SK-N-SH treated with all-trans-retinoic acid at 6 μM for 48 hours (cell line): ENCODE measurements at regions not wholly inside any gene's neighbourhood (a gene's known extent, or its start where the extent isn't known, plus 50 kb on each side); places are given as distances from the start of the nearest gene placed in this dataset.

Experiments used
- ATAC-seq: fragments of 200-7000 bp; cut with Tn5 transposase; 3 replicates; pipeline ENCODE4 v1.9.1; 2020; ENCODE audit warnings: mild to moderate bottlenecking, moderate library complexity
- ARNTL ChIP-seq: fragments of 450-650 bp; formaldehyde crosslinking; IDR thresholded peaks from 2 replicates; pipeline ENCODE4 v1.5.0; 2020; ENCODE audit warnings: low read depth, mild to moderate bottlenecking, moderate library complexity, borderline replicate concordance
- BACH2 ChIP-seq: fragments of 250-450 bp; sonication (Bioruptor Pico); IDR thresholded peaks from 2 replicates; pipeline ENCODE4 v1.9.0; 2021; ENCODE audit warnings: mild to moderate bottlenecking, borderline replicate concordance
- CSDC2 ChIP-seq: fragments of 250-450 bp; sonication (Bioruptor Pico); IDR thresholded peaks from 2 replicates; pipeline ENCODE4 v1.5.0; 2020; ENCODE audit warnings: mild to moderate bottlenecking, moderate library complexity
- ESRRG ChIP-seq: fragments of 250-450 bp; sonication (Bioruptor Pico); IDR thresholded peaks from 2 replicates; pipeline ENCODE4 v1.6.1; 2021; ENCODE audit warnings: mild to moderate bottlenecking
- GLIS3 ChIP-seq: fragments of 250-450 bp; sonication (Bioruptor Pico); IDR thresholded peaks from 2 replicates; pipeline ENCODE4 v1.5.0; 2020; ENCODE audit warnings: mild to moderate bottlenecking, moderate library complexity
- ISL1 ChIP-seq: fragments of 250-450 bp; sonication (Bioruptor Pico); IDR thresholded peaks from 2 replicates; pipeline ENCODE4 v2.1.2; 2022; ENCODE audit warnings: mild to moderate bottlenecking, moderate library complexity
- OSR1 ChIP-seq: fragments of 250-450 bp; sonication (Bioruptor Pico); IDR thresholded peaks from 2 replicates; pipeline ENCODE4 v1.8.0; 2022; ENCODE audit warnings: moderate library complexity, mild to moderate bottlenecking, inconsistent platforms
- PPARA ChIP-seq: fragments of 250-450 bp; sonication (Bioruptor Pico); IDR thresholded peaks from 2 replicates; pipeline ENCODE4 v1.5.0; 2020; ENCODE audit warnings: mild to moderate bottlenecking, borderline replicate concordance
- RARB ChIP-seq: fragments of 250-450 bp; sonication (Bioruptor Pico); IDR thresholded peaks from 2 replicates; pipeline ENCODE4 v1.8.0; 2021; ENCODE audit warnings: mild to moderate bottlenecking, moderate library complexity
- SNAI2 ChIP-seq: fragments of 250-450 bp; sonication (Bioruptor Pico); IDR thresholded peaks from 2 replicates; pipeline ENCODE4 v1.5.0; 2020; ENCODE audit warnings: mild to moderate bottlenecking, moderate library complexity
- TCF4 ChIP-seq: fragments of 250-450 bp; sonication (Bioruptor Pico); IDR thresholded peaks from 2 replicates; pipeline ENCODE4 v1.8.0; 2021; ENCODE audit warnings: mild to moderate bottlenecking, moderate library complexity, borderline replicate concordance
- TOX ChIP-seq: fragments of 250-450 bp; sonication (Bioruptor Pico); IDR thresholded peaks from 2 replicates; pipeline ENCODE4 v1.8.0; 2021; ENCODE audit warnings: mild to moderate bottlenecking, moderate library complexity, borderline replicate concordance
- ZFP3 ChIP-seq: fragments of 250-450 bp; sonication (Bioruptor Pico); IDR thresholded peaks from 2 replicates; pipeline ENCODE4 v1.5.0; 2020; ENCODE audit warnings: mild to moderate bottlenecking, moderate library complexity
- ZNF565 ChIP-seq: fragments of 450-650 bp; formaldehyde crosslinking; conservative IDR thresholded peaks from 2 replicates; pipeline ENCODE4 v1.5.0; 2020; ENCODE audit warnings: low read depth, mild to moderate bottlenecking, moderate library complexity
- ZNF70 ChIP-seq: fragments of 450-650 bp; formaldehyde crosslinking; IDR thresholded peaks from 2 replicates; pipeline ENCODE4 v1.5.0; 2020; ENCODE audit warnings: mild to moderate bottlenecking, moderate library complexity
- ZNF8 ChIP-seq: fragments of 450-650 bp; formaldehyde crosslinking; IDR thresholded peaks from 2 replicates; pipeline ENCODE4 v1.5.0; 2020; ENCODE audit warnings: mild to moderate bottlenecking, moderate library complexity
- TF ChIP-seq, protein P1 (sequence below): fragments of 250-450 bp; sonication (Bioruptor Pico); IDR thresholded peaks from 2 replicates; pipeline ENCODE4 v1.8.0; 2020; ENCODE audit warnings: mild to moderate bottlenecking, moderate library complexity, borderline replicate concordance
- TF ChIP-seq, protein P2 (sequence below): fragments of 250-450 bp; sonication (Bioruptor Pico); IDR thresholded peaks from 2 replicates; pipeline ENCODE4 v1.5.1; 2021; ENCODE audit warnings: mild to moderate bottlenecking, moderate library complexity
- TF ChIP-seq, protein P3 (sequence below): fragments of 250-450 bp; sonication (Bioruptor Pico); IDR thresholded peaks from 2 replicates; pipeline ENCODE4 v1.5.1; 2020; ENCODE audit warnings: low read depth, mild to moderate bottlenecking, moderate library complexity

DNA sequence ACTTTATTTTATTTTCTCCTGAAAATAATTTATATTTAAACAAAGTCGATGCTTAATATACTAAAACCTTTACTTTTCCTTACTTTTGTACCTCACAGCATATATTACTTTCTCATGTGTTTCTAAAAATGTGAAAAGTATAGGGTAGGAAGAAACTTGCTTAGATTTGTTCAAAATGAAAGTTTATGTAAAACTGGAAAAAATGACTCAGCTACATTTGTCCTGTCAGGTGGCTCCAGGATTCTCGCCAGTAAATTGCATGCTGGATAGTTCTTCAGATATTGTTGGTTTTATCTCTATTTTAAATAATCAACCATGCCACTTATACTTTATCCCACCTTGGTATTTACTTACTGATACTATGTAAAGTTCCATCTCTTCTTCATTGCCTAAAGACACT, 159.2 kb upstream of the NDST4 start:
- ATAC-seq = no peak
- TF ChIP-seq TCF4 (no peak), ISL1 (CRISPR knock-in tag) (no peak), PPARA (CRISPR knock-in tag) (no peak), ZNF8 (CRISPR knock-in tag) (no peak), TOX (CRISPR knock-in tag) (no peak), ESRRG (no peak), ZNF70 (CRISPR knock-in tag) (no peak)
- TF ChIP-seq, protein P1, sequence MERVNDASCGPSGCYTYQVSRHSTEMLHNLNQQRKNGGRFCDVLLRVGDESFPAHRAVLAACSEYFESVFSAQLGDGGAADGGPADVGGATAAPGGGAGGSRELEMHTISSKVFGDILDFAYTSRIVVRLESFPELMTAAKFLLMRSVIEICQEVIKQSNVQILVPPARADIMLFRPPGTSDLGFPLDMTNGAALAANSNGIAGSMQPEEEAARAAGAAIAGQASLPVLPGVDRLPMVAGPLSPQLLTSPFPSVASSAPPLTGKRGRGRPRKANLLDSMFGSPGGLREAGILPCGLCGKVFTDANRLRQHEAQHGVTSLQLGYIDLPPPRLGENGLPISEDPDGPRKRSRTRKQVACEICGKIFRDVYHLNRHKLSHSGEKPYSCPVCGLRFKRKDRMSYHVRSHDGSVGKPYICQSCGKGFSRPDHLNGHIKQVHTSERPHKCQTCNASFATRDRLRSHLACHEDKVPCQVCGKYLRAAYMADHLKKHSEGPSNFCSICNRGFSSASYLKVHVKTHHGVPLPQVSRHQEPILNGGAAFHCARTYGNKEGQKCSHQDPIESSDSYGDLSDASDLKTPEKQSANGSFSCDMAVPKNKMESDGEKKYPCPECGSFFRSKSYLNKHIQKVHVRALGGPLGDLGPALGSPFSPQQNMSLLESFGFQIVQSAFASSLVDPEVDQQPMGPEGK (CRISPR knock-in tag) = no peak

DNA sequence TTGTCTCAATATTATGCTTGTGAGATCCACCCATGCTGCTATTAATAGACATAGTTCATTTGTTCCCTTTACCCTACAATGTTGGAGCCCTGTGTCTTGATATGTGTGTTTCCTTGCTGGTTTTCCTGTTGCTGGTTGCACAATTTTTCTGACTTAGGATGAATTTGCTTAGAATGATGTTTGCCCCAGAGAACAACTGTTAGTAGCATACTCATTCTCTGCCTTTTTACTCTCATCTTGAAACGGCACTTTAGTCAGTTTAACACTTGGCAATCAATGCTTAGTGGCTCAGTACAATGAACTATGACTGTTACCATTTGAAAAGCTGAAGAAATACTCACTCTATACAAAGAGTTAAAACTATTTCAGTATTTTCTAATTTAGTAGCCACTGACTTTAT, 158.8 kb upstream of the NDST4 start:
- TF ChIP-seq ZNF565 (CRISPR knock-in tag) (no peak), ZNF8 (CRISPR knock-in tag) (no peak), GLIS3 (CRISPR knock-in tag) (no peak), RARB (CRISPR knock-in tag) (no peak), ZNF70 (CRISPR knock-in tag) (no peak), PPARA (CRISPR knock-in tag) (no peak), ARNTL (CRISPR knock-in tag) (no peak), TOX (CRISPR knock-in tag) (no peak), CSDC2 (CRISPR knock-in tag) (no peak)
- TF ChIP-seq, protein P2, sequence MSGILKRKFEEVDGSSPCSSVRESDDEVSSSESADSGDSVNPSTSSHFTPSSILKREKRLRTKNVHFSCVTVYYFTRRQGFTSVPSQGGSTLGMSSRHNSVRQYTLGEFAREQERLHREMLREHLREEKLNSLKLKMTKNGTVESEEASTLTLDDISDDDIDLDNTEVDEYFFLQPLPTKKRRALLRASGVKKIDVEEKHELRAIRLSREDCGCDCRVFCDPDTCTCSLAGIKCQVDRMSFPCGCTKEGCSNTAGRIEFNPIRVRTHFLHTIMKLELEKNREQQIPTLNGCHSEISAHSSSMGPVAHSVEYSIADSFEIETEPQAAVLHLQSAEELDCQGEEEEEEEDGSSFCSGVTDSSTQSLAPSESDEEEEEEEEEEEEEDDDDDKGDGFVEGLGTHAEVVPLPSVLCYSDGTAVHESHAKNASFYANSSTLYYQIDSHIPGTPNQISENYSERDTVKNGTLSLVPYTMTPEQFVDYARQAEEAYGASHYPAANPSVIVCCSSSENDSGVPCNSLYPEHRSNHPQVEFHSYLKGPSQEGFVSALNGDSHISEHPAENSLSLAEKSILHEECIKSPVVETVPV = no peak
- TF ChIP-seq, protein P1 (CRISPR knock-in tag) = no peak
- TF ChIP-seq, protein P3, sequence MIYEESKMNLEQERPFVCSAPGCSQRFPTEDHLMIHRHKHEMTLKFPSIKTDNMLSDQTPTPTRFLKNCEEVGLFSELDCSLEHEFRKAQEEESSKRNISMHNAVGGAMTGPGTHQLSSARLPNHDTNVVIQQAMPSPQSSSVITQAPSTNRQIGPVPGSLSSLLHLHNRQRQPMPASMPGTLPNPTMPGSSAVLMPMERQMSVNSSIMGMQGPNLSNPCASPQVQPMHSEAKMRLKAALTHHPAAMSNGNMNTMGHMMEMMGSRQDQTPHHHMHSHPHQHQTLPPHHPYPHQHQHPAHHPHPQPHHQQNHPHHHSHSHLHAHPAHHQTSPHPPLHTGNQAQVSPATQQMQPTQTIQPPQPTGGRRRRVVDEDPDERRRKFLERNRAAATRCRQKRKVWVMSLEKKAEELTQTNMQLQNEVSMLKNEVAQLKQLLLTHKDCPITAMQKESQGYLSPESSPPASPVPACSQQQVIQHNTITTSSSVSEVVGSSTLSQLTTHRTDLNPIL = no peak
- ATAC-seq = no peak

DNA sequence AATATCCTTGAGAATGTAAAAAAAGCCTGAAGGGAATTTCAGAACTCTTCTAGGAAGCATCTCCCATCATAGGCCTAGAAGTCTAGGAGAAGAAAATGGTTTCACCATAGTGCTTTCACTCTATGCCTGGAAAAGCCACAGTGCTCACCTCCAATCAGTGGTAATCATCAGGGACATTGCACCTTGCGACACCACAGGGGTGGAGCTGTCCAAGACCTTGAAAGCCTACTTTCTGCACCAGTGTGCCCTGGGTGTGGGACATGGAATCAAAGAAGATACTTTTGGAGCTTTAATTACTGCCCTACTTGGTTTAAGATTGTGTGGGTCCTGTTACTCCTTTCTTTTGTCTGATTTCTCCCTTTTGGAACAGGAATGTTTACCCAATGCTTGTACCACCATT, 146.8 kb upstream of the NDST4 start:
- TF ChIP-seq ARNTL (CRISPR knock-in tag) (no peak), ZNF565 (CRISPR knock-in tag) (no peak), TOX (CRISPR knock-in tag) (no peak), OSR1 (CRISPR knock-in tag) (no peak), ISL1 (CRISPR knock-in tag) (no peak), TCF4 (no peak)
- TF ChIP-seq, all 23 proteins: peak for 0
- ATAC-seq = no peak

DNA sequence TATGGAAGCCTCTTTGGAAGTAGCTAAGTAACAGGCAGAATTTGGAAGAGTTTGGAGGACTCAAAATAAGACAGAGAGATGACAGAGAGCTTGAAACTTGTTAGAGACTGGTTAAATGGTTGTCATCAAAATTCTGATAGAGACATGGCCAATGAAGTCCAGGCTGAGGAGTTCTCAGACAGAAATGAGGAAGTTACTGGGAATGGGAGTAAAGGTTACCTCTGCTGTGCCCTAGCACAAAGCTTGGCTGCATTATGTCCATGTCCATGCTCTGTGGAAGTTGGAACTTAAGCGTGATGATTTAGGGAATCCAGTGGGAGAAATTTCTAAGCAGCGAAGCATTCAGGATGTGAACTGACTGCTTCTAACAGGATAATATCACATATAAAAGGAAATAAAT, 146.2 kb upstream of the NDST4 start:
- TF ChIP-seq TCF4 = no peak
- TF ChIP-seq SNAI2 (CRISPR knock-in tag) = no peak
- TF ChIP-seq, protein P2 = no peak
- no peak for TF ChIP-seq CSDC2 (CRISPR knock-in tag)
- no peak for TF ChIP-seq GLIS3 (CRISPR knock-in tag)
- no peak for TF ChIP-seq ZFP3 (CRISPR knock-in tag)
- ATAC-seq = no peak

DNA sequence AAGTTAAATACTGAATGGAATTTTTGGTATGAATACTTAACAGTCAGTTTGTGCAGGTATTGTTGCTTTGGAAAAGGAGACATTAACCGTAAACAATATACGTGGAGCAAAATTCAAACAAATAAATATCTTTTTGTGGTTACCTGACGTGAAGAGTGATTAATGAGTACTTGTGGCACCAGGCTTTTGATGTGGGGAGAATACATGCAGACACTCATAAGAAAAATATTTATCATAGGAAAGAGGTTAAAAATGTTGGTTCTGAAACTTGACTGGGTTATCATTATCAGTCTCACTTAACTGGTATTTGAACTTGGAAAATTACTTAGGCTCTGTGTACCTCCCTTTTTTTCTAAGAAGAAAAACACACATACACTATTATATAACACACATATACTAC, 136.4 kb upstream of the NDST4 start:
- no peak for ATAC-seq
- TF ChIP-seq BACH2 (CRISPR knock-in tag) (no peak), ESRRG (no peak), ISL1 (CRISPR knock-in tag) (no peak), OSR1 (CRISPR knock-in tag) (no peak), TCF4 (no peak)
- TF ChIP-seq, protein P2 = no peak
- TF ChIP-seq, protein P3 = no peak
- TF ChIP-seq, protein P1 (CRISPR knock-in tag) = no peak
